Caco-2 (cell line): ENCODE measurements at regions not wholly inside any gene's neighbourhood (a gene's known extent, or its start where the extent isn't known, plus 50 kb on each side); places are given as distances from the start of the nearest gene placed in this dataset.
A peak's percentile ranks its signal among the peaks of the same experiment; 100 is the strongest.
"Not testable (repeated sequence)": the region's sequence is repeated elsewhere in the genome, so short reads cannot be mapped to it uniquely, and the experiment has no call there.

Source experiments
- BruUV-seq: library from RNA; stranded (reverse); fragments of 400-500 nt; replicated peaks from 2 replicates; lab custom pipeline; 2021; lab: Mats Ljungman, UMichigan
- CTCF ChIA-PET: fragments of 300-600 bp; sonication (Branson Sonifier 250); formaldehyde crosslinking; loops from one replicate; lab custom pipeline; 2022; ENCODE audit warnings: antibody characterized with exemption; lab: Charles Lee
- POLR2A ChIA-PET: fragments of 300-600 bp; sonication (Branson Sonifier 250); formaldehyde crosslinking; loops from one replicate; lab custom pipeline; 2022; ENCODE audit warnings: antibody characterized with exemption; lab: Charles Lee
- DNase-seq, 2 experiments: peaks; one replicate each; pipeline versions ENCODE4 v3.0.0 to v3.0.0-alpha.2; 2020 to 2022
- H3K27me3 ChIP-seq: replicated peaks from 2 replicates; pipeline ENCODE4 v1.6.0; 2011; ENCODE audit warnings: low read length; ENCODE audit not compliant: control insufficient read depth, insufficient read depth
- H3K36me3 ChIP-seq: 2 replicates; pipeline ENCODE4 v1.5.1; 2011; ENCODE audit warnings: low read length; ENCODE audit not compliant: control insufficient read depth, insufficient read depth
- H3K4me1 ChIP-seq: fragments of 250-450 bp; sonication (Bioruptor Pico); 2 replicates; pipeline ENCODE4 v1.5.1; 2020; ENCODE audit warnings: mild to moderate bottlenecking
- H3K4me3 ChIP-seq: 2 replicates; pipeline ENCODE4 v1.5.1; 2011; ENCODE audit warnings: low read depth, mild to moderate bottlenecking, control low read depth, low read length
- H3K9me3 ChIP-seq: fragments of 250-450 bp; sonication (Bioruptor Pico); 2 replicates; pipeline ENCODE4 v1.5.1; 2020; ENCODE audit warnings: mild to moderate bottlenecking, moderate library complexity
- H3K27ac Mint-ChIP-seq: one replicate; pipeline ENCODE4 v1.8.0; 2022; ENCODE audit warnings: mixed read lengths; ENCODE audit not compliant: unreplicated experiment
- H3K27me3 Mint-ChIP-seq: one replicate; pipeline ENCODE4 v1.8.0; 2022; ENCODE audit warnings: mixed read lengths; ENCODE audit not compliant: insufficient read depth, unreplicated experiment
- H3K36me3 Mint-ChIP-seq: one replicate; pipeline ENCODE4 v1.8.0; 2022; ENCODE audit warnings: mild to moderate bottlenecking, mixed read lengths; ENCODE audit not compliant: insufficient read depth, unreplicated experiment
- H3K4me1 Mint-ChIP-seq: one replicate; pipeline ENCODE4 v1.8.0; 2022; ENCODE audit warnings: low read depth, mixed read lengths; ENCODE audit not compliant: unreplicated experiment
- H3K4me3 Mint-ChIP-seq: one replicate; pipeline ENCODE4 v1.8.0; 2022; ENCODE audit warnings: mild to moderate bottlenecking, moderate library complexity, mixed read lengths; ENCODE audit not compliant: unreplicated experiment
- H3K9me3 Mint-ChIP-seq: one replicate; pipeline ENCODE4 v1.8.0; 2022; ENCODE audit warnings: mixed read lengths; ENCODE audit not compliant: unreplicated experiment
- intact Hi-C: fragments of 100-400 bp; cut with micrococcal nuclease; formaldehyde crosslinking; loops from one replicate; pipeline ENCODE4 v1.10.0; 2022; ENCODE audit not compliant: unreplicated experiment
- TF ChIP-seq, protein P1 (sequence below), 2 experiments: fragments of 200-600 bp in 1 of 2; IDR thresholded peaks; 1 replicate in 1 of 2; 2 replicates in 1 of 2; pipeline versions ENCODE4 v1.5.1 to v1.8.0; 2011 to 2022; ENCODE audit warnings: antibody characterized with exemption in 1 of 2, control low read depth in 1 of 2, inconsistent platforms in 1 of 2, low read depth in 1 of 2, low read length in 1 of 2, mild to moderate bottlenecking in 1 of 2, moderate library complexity in 1 of 2; ENCODE audit not compliant: insufficient read depth in 1 of 2, severe bottlenecking in 1 of 2, unreplicated experiment in 1 of 2

GRCh38 chrX:10990976-10991375 lies 120.2 kb upstream of the HCCS start:
- TF ChIP-seq, protein P1, sequence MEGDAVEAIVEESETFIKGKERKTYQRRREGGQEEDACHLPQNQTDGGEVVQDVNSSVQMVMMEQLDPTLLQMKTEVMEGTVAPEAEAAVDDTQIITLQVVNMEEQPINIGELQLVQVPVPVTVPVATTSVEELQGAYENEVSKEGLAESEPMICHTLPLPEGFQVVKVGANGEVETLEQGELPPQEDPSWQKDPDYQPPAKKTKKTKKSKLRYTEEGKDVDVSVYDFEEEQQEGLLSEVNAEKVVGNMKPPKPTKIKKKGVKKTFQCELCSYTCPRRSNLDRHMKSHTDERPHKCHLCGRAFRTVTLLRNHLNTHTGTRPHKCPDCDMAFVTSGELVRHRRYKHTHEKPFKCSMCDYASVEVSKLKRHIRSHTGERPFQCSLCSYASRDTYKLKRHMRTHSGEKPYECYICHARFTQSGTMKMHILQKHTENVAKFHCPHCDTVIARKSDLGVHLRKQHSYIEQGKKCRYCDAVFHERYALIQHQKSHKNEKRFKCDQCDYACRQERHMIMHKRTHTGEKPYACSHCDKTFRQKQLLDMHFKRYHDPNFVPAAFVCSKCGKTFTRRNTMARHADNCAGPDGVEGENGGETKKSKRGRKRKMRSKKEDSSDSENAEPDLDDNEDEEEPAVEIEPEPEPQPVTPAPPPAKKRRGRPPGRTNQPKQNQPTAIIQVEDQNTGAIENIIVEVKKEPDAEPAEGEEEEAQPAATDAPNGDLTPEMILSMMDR (IDR thresholded peaks at IDR 0.05; ENCODE audit: insufficient read depth in 1 of 2, low read depth in 1 of 2, low read length in 1 of 2, severe bottlenecking in 1 of 2, unreplicated experiment in 1 of 2) = no peak
- CTCF ChIA-PET = no interaction called here
- Mint-ChIP-seq H3K27ac (no peak overlapping the region), H3K4me1 (peaks cover 28% of the 10 kb centered on the region), H3K9me3 (no peaks in the 10 kb centered on the region), H3K27me3 (no peaks in the 10 kb centered on the region), H3K4me3 (no peak overlapping the region), H3K36me3 (peaks cover 8% of the 10 kb centered on the region)
- Histone ChIP-seq H3K4me3 (no peak overlapping the region), H3K27me3 (no peaks in the 10 kb centered on the region), H3K36me3 (no peaks in the 10 kb centered on the region), H3K4me1 (peaks cover 59% of the 10 kb centered on the region), H3K9me3 (no peaks in the 10 kb centered on the region)
- POLR2A ChIA-PET = no interaction called here
- DNase-seq = no peak
- intact Hi-C loops = loop anchor here (5.0 to 10.0 kb wide), 3 partner anchors 54 to 114 kb away; no protein-coding TSS in a partner anchor
- BruUV-seq = no TSS peak

DNA sequence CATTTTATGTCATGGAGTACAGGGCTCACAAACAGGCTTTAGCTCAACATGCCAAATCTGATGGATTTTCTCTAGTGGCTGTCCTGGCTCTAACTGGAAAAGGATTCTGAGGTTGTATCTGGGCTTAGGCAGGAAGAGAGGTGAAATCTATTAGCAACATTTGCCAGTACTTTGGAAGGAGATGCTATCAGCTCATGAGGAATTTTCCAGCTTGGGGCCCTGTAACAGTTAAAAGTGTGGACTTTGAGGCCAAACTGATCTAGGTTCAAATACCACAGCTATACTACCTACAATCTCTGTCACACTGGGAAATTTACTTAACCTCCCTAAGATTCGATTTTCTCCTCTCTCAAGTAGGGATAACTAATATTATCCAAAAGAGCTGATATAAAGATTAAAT lies 119.0 kb upstream of the HCCS start:
- no peaks in the 10 kb centered on the region for H3K27me3 Mint-ChIP-seq
- TF ChIP-seq, protein P1 (IDR thresholded peaks at IDR 0.05; ENCODE audit: insufficient read depth in 1 of 2, low read depth in 1 of 2, low read length in 1 of 2, severe bottlenecking in 1 of 2, unreplicated experiment in 1 of 2) = no peak
- no TSS peak for BruUV-seq
- no peak overlapping the region for H3K4me3 ChIP-seq
- ChIA-PET POLR2A (interaction anchor here (0.5 to 1.2 kb wide), 5 partner anchors 19 to 726 kb away, joined by 3 to 7 read pairs (median 5); no protein-coding TSS in a partner anchor), CTCF (interaction anchor here (0.8 to 1.2 kb wide), 2 partner anchors 11 to 108 kb away, joined by 3 to 5 read pairs; no protein-coding TSS in a partner anchor)
- peak overlapping the region; percentile 50 for H3K4me3 Mint-ChIP-seq
- DNase-seq = peak; percentile 51 to 65
- no peaks in the 10 kb centered on the region for H3K9me3 Mint-ChIP-seq
- H3K36me3 Mint-ChIP-seq = peaks cover 8% of the 10 kb centered on the region
- H3K9me3 ChIP-seq = no peaks in the 10 kb centered on the region
- intact Hi-C loops = loop anchor here (1.0 to 10.0 kb wide), 4 partner anchors 12 to 113 kb away; no protein-coding TSS in a partner anchor
- peak overlapping the region; percentile 56 for H3K27ac Mint-ChIP-seq
- H3K4me1 Mint-ChIP-seq = peaks cover 28% of the 10 kb centered on the region
- H3K27me3 ChIP-seq = no peaks in the 10 kb centered on the region
- no peaks in the 10 kb centered on the region for H3K36me3 ChIP-seq
- H3K4me1 ChIP-seq = peaks cover 59% of the 10 kb centered on the region

GRCh38 chrX:11007076-11007475 lies 104.1 kb upstream of the HCCS start:
- H3K4me3 ChIP-seq, H3K36me3 ChIP-seq, H3K9me3 ChIP-seq, POLR2A ChIA-PET, H3K27me3 Mint-ChIP-seq, H3K27ac Mint-ChIP-seq, H3K4me3 Mint-ChIP-seq, intact Hi-C loops, H3K27me3 ChIP-seq, BruUV-seq, CTCF ChIA-PET: not testable (repeated sequence)
- H3K36me3 Mint-ChIP-seq = peaks cover 11% of the 10 kb centered on the region
- H3K4me1 Mint-ChIP-seq = peaks cover 22% of the 10 kb centered on the region
- H3K4me1 ChIP-seq = peaks cover 16% of the 10 kb centered on the region
- DNase-seq = peak; percentile 57 to 68
- peaks cover 28% of the 10 kb centered on the region for H3K9me3 Mint-ChIP-seq
